H1 (cell line): ENCODE measurements at regions not wholly inside any gene's neighbourhood (a gene's known extent, or its start where the extent isn't known, plus 50 kb on each side); places are given as distances from the start of the nearest gene placed in this dataset.

Experiments used
- BRCA1 ChIP-seq: IDR thresholded peaks from 2 replicates; pipeline ENCODE4 v1.6.1; 2012; ENCODE audit warnings: low read depth, low read length, improper control_type of control experiment
- HDAC2 ChIP-seq, 2 experiments: fragments of 300-600 bp in 1 of 2; sonication (generic) in 1 of 2; IDR thresholded peaks; 2 replicates each; pipeline ENCODE4 v1.6.1; 2011 to 2012; ENCODE audit warnings: low read depth in 2 of 2, low read length in 2 of 2, mild to moderate bottlenecking in 2 of 2, moderate library complexity in 2 of 2, borderline replicate concordance in 1 of 2, inconsistent platforms in 1 of 2
- RFX5 ChIP-seq: IDR thresholded peaks from 2 replicates; pipeline ENCODE4 v1.6.1; 2011; ENCODE audit warnings: low read depth, low read length, improper control_type of control experiment, borderline replicate concordance
- ZNF274 ChIP-seq: IDR thresholded peaks from 2 replicates; pipeline ENCODE4 v1.7.0; 2012; ENCODE audit warnings: low read length, borderline replicate concordance; ENCODE audit errors: extremely low read depth
- TF ChIP-seq, protein P1 (sequence below): fragments of 300-600 bp; sonication (generic); IDR thresholded peaks from 2 replicates; pipeline ENCODE4 v1.7.1; 2012; ENCODE audit warnings: low read length, moderate library complexity, mild to moderate bottlenecking, inconsistent platforms; ENCODE audit not compliant: insufficient replicate concordance
- TF ChIP-seq, protein P2 (sequence below), 3 experiments: IDR thresholded peaks; 1 replicate in 2 of 3; 2 replicates in 1 of 3; pipeline versions ENCODE4 v1.5.1 to v1.6.1; 2011; ENCODE audit warnings: low read length in 3 of 3, mild to moderate bottlenecking in 3 of 3, inconsistent platforms in 2 of 3, low read depth in 1 of 3, moderate library complexity in 1 of 3; ENCODE audit not compliant: insufficient read depth in 1 of 3; ENCODE audit errors: control extremely low read depth in 1 of 3

DNA sequence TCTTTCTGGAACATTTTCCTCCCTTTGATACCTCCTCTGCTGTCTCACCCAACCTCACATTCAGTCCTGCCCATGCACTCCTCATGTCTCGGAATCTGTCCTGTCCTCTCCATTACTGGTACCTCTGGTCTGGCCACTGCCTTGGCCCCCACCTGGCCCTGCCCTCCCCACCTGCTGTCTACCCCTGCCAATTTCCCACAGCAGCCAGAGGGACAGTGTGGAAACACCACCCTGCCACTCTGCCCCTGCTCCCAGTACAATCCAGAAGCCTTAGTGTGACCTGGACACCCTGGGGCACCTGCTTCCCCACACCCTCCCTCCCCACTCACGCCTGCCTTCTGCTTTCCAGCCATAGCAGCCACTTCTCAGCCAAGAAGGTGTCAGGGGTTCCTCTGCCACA, 534.4 kb downstream of the MATN1 start (continued):
- TF ChIP-seq, protein P1, sequence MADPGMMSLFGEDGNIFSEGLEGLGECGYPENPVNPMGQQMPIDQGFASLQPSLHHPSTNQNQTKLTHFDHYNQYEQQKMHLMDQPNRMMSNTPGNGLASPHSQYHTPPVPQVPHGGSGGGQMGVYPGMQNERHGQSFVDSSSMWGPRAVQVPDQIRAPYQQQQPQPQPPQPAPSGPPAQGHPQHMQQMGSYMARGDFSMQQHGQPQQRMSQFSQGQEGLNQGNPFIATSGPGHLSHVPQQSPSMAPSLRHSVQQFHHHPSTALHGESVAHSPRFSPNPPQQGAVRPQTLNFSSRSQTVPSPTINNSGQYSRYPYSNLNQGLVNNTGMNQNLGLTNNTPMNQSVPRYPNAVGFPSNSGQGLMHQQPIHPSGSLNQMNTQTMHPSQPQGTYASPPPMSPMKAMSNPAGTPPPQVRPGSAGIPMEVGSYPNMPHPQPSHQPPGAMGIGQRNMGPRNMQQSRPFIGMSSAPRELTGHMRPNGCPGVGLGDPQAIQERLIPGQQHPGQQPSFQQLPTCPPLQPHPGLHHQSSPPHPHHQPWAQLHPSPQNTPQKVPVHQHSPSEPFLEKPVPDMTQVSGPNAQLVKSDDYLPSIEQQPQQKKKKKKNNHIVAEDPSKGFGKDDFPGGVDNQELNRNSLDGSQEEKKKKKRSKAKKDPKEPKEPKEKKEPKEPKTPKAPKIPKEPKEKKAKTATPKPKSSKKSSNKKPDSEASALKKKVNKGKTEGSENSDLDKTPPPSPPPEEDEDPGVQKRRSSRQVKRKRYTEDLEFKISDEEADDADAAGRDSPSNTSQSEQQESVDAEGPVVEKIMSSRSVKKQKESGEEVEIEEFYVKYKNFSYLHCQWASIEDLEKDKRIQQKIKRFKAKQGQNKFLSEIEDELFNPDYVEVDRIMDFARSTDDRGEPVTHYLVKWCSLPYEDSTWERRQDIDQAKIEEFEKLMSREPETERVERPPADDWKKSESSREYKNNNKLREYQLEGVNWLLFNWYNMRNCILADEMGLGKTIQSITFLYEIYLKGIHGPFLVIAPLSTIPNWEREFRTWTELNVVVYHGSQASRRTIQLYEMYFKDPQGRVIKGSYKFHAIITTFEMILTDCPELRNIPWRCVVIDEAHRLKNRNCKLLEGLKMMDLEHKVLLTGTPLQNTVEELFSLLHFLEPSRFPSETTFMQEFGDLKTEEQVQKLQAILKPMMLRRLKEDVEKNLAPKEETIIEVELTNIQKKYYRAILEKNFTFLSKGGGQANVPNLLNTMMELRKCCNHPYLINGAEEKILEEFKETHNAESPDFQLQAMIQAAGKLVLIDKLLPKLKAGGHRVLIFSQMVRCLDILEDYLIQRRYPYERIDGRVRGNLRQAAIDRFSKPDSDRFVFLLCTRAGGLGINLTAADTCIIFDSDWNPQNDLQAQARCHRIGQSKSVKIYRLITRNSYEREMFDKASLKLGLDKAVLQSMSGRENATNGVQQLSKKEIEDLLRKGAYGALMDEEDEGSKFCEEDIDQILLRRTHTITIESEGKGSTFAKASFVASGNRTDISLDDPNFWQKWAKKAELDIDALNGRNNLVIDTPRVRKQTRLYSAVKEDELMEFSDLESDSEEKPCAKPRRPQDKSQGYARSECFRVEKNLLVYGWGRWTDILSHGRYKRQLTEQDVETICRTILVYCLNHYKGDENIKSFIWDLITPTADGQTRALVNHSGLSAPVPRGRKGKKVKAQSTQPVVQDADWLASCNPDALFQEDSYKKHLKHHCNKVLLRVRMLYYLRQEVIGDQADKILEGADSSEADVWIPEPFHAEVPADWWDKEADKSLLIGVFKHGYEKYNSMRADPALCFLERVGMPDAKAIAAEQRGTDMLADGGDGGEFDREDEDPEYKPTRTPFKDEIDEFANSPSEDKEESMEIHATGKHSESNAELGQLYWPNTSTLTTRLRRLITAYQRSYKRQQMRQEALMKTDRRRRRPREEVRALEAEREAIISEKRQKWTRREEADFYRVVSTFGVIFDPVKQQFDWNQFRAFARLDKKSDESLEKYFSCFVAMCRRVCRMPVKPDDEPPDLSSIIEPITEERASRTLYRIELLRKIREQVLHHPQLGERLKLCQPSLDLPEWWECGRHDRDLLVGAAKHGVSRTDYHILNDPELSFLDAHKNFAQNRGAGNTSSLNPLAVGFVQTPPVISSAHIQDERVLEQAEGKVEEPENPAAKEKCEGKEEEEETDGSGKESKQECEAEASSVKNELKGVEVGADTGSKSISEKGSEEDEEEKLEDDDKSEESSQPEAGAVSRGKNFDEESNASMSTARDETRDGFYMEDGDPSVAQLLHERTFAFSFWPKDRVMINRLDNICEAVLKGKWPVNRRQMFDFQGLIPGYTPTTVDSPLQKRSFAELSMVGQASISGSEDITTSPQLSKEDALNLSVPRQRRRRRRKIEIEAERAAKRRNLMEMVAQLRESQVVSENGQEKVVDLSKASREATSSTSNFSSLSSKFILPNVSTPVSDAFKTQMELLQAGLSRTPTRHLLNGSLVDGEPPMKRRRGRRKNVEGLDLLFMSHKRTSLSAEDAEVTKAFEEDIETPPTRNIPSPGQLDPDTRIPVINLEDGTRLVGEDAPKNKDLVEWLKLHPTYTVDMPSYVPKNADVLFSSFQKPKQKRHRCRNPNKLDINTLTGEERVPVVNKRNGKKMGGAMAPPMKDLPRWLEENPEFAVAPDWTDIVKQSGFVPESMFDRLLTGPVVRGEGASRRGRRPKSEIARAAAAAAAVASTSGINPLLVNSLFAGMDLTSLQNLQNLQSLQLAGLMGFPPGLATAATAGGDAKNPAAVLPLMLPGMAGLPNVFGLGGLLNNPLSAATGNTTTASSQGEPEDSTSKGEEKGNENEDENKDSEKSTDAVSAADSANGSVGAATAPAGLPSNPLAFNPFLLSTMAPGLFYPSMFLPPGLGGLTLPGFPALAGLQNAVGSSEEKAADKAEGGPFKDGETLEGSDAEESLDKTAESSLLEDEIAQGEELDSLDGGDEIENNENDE, result no peak
- TF ChIP-seq BRCA1 (no peak), ZNF274 (no peak), RFX5 (no peak), HDAC2 (IDR thresholded peaks at IDR 0.05; ENCODE audit: borderline replicate concordance in 1 of 2, low read depth in 2 of 2, low read length in 2 of 2) (no peak)
- TF ChIP-seq, protein P2, sequence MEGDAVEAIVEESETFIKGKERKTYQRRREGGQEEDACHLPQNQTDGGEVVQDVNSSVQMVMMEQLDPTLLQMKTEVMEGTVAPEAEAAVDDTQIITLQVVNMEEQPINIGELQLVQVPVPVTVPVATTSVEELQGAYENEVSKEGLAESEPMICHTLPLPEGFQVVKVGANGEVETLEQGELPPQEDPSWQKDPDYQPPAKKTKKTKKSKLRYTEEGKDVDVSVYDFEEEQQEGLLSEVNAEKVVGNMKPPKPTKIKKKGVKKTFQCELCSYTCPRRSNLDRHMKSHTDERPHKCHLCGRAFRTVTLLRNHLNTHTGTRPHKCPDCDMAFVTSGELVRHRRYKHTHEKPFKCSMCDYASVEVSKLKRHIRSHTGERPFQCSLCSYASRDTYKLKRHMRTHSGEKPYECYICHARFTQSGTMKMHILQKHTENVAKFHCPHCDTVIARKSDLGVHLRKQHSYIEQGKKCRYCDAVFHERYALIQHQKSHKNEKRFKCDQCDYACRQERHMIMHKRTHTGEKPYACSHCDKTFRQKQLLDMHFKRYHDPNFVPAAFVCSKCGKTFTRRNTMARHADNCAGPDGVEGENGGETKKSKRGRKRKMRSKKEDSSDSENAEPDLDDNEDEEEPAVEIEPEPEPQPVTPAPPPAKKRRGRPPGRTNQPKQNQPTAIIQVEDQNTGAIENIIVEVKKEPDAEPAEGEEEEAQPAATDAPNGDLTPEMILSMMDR (IDR thresholded peaks at IDR 0.05; ENCODE audit: control extremely low read depth in 1 of 3, insufficient read depth in 1 of 3, low read depth in 1 of 3, low read length in 3 of 3), result no peak
